GM21717 (cell line): ENCODE measurements at regions not wholly inside any gene's neighbourhood (a gene's known extent, or its start where the extent isn't known, plus 50 kb on each side); places are given as distances from the start of the nearest gene placed in this dataset.

Source experiments
- ATAC-seq: cut with Tn5 transposase; IDR thresholded peaks from one replicate; pipeline ENCODE4 v1.9.1; 2021; ENCODE audit warnings: mild to moderate bottlenecking, moderate library complexity; ENCODE audit not compliant: unreplicated experiment

DNA sequence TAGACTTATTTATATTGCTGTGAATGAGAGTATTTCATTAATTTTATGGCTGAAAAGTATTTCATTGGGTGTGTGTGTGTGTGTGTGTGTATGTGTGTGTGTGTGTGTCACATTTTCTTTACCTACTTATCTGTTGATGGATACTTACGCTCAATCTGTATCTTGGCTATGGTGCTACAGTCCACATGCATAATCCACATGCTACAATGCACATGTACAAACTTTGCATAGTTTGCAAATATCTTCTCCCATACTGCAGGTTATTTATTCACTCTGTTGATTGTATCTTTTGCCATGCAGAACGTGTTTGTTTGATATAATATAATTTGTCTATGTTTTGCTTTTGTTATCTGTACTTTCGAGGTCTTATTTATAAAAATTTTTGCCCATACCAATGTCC is 167.8 kb downstream of the RAB28 start:
- ATAC-seq: no peak

DNA sequence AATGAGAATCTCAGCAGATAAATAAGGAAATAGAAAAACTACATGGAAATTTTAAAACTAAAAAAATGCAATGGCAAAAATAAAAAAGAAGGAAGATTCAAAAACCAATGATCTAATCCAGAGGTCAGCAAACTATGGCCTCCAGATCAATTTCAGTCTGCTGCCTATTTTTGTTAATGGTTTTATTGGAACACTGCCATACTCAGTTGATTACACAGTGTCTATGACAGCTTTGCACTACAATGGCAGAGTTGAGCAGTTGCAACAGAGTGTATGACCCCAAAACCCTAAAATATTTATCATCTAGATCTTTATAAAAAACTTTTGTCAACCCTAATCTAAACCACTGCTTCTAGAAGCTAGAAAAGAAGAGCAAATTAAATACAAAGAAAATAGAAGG is 170.3 kb downstream of the RAB28 start:
- ATAC-seq: no peak

DNA sequence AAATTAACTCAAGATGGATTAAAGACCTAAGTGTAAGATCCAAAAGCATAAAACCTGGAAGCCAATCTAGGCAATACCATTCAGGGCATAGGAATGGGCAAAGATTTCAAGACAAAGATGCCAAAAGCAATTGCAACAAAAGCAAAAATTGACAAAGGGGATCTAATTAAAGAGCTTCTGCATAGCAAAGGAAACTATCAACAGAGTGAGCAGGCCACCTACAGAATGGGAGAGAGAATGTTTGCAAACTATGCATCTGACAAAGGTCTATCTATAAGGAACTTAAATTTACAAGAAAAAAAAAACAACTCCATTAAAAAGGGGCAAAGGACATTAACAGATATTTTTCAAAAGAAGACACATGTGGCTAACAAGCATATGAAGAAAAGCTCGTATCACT is 171.9 kb downstream of the RAB28 start:
- ATAC-seq: no peak

DNA sequence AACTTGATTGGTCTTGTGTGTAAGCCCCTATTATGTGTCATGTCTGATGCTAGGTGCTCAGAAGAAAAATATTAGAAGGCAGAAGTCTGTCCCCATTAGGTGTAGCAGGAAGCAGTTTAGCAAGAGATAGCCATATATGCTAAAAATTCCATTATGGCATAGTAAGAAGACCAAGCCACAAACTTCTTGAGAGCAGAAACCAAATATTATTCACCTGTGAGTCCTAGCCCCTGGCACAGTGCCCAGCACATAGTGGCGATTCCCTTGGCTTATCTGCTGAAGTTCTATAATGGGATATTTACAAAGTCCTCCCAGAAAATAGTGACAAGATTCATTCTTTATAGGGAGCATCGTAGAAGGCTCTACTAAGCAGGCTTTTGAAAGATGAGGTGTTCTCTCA is 174.4 kb downstream of the RAB28 start:
- no peak for ATAC-seq

DNA sequence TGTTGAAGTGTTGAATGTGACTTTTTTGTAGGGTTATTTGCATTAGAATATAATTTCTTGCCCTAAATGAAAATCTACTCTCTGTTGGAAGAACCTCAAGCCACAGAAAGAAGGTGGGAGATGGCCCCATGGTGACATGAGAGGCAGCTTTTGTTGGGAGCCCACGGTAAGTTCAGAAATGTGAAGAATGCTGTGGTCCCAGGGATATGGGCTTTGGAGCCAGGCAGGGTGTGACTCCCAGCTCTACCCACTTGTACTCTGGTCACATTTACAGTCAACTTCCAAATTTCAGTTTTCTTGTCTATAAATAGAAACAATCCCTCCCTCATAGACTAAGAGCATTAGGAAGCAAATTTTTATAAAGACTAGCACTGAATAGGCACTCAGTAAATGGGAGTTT is 177.8 kb downstream of the RAB28 start:
- no peak for ATAC-seq

DNA sequence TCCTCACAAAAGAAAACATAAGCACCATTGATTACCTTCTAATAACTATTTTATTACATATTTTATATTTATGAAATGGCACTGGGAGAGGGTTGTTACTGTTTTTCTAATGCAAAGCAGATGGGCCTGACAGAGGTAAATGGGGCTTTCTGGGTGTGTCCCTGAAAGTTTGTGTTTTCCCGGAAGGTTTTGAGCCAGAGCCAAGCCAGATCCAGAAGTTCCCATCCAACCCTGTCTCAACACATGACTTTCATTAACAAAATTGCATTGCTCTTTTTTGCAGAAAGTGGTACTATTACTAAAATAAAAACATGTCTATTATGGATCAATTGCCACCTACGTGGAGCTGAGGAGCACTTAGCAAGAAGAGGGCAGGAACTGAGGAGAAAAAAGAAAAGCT is 181.3 kb downstream of the RAB28 start:
- ATAC-seq: no peak

DNA sequence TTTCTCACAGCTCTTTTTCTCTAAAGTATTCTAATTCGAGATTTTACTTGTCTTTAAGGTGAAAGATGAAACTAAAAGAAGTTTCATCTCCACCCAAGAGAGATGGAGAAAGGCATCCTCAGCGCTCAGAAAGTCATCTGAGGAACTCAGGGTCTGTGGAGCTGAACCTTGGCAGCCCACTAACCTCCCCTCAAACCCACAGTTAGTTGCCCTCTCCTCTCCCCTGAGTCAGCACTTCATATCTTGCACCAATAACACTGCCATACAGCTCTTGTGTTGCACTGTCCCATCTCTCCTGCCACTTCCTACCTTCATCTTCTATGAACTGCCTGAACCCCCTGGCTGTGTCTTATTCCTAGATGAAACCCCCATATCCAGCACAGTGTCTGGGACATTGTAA is 184.8 kb downstream of the RAB28 start:
- ATAC-seq: no peak

DNA sequence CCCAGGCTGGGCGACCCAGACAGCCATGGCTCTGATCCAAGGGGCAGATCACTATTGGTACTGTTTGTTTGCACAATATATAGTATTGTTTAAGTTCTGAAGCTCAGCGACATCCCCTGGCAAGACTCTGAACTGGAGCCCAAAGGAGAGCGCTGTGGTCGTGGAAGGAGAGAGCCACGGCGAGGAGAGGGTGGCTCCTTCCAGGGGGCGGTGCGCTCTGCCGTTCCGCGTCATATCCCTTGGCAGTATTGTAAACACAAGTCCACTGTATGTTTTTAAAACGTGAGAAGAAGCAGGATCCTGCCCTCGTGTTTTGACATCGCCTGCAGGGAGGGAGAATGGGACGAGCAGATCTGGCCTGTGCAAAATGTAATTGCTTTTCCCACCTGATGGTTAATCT is 185.5 kb downstream of the RAB28 start:
- ATAC-seq: no peak

DNA sequence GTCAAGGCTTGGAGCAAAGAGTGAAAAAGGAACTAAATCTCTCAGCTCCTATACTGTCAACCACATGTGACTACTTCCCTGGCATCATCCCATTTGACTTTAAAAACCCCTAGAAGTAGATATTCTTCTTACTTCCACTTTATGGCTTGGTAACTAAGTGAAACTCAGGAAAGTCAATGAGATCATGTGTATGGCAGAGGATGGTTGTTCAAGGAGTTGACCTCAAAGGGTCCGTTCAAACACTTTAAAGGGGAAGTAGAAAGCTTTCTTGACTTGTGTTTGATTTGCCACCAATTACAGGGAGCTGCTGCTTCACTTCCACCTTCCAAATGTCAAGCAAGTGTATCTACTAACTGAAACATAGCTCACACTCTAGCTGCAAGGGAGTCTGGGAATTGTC is 187.2 kb downstream of the RAB28 start:
- ATAC-seq: no peak

DNA sequence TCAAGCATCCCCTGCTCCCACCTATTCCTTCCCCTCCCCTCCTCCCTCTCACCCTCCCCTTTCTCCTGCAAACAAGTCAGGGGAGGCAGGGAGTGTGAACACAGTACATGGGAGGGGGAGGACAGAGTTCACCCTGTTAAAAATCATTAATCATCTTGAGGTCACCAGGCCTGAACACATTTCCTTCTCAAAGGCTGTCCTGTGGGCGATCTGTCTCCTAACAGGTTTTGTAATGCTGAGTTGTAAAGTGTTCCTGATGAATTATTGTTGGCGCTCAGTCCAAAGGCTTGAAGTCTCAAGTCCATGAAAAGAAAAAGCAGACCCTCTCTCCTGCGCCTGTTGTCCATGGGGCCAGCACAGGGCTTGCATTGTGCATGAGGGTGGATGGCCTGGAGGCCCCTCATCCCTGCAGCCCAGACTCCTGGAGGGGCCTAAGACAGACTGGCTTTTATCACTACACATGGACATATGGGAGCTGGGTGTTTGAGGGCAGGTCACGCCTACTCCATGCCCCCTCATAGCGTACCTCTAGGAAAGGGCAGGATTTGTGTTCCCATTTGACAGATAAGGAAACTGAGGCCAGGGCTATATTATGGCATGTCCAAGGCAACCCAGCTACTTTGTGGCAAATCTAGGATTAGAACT is 189.1 kb downstream of the RAB28 start:
- no peak for ATAC-seq

DNA sequence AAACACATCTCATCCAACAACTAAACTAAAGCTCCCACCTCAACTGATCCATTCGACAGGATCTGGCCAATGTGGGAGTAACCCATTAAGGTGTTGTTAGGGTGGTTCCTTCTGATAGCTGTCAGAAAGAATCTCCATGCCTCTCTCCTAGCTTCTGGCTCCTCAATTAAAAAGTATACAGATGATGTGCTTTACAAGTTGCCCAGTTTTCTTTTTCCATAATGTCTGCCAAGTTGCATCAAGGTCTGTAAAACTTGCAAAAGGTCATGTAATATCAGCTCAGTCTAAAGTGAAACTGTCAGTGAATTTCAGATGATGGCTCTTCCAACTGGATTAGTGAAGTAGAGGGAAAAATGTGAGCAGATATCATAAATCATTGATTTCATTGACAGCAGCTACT is 191.8 kb downstream of the RAB28 start:
- ATAC-seq: no peak

DNA sequence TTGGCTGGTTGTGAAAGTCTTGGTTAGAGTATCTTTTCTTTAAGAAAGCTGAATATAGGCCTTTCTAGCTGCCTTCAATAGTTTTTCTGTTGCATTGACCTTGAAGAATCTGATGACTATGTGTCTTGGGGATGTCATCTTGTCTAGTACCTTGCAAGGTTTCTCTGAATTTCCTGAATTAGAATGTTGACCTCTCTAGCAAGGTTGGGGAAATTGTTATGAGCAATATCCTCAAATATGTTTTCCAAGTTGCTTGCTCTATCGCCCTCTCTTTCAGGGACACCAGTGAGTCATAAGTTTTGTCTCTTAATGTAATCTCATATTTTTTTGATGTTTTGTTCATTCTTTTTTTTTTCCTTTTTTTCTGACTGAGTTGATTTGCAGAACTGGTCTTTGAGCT is 194.7 kb downstream of the RAB28 start:
- no peak for ATAC-seq

DNA sequence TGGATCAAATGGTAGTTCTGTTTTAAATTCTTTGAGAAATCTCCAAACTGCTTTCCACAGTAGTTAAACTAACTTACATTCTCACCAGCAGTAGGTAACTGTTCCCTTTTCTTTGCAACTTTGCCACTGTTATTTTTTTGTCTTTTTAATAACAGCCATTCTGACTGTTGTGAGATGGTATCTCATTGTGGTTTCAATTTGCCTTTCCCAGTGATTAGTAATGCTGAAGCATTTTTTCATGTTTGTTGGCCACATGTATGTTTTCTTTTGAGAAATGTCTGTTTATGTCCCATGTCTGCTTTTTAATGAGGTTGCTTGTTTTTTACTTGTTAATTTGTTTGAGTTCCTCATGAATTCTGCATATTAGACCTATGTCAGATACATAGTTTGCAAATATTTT is 198.8 kb downstream of the RAB28 start:
- no peak for ATAC-seq

DNA sequence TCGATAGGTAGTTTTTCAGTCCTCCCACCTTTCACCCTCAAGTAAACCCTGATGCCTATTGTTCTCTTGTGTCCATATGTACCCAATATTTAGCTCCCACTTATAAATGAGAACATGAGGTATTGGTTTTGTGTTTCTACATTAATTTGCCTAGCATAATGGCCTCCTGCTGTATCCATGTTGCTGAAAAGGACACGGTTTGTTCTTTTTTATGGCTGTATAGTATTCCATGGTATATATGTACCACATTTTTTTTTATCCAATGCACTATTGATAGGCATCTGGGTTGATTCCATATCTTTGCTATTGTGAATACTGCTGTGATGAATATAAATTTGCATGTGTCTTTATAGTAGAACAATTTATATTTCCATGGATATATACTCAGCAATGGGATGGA is 199.2 kb downstream of the RAB28 start:
- no peak for ATAC-seq

DNA sequence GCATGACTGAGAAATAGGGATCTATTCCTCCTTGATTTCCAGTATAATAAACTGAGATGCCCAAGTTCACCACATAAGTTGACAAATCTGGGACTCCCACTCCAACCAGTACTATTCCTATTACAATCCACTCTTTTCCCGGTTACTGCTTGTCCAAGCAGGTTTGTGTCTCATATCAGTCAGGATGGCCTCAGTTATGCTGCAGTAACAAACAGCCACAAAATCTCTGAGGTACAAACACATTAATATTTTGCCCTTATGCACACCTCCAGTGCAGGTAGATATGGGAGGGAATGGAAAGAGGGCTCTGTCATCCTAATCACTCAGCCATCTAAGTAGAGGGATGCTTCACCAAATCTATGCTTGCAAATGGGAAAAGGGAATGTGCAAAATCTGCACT is 207.8 kb downstream of the RAB28 start:
- no peak for ATAC-seq

DNA sequence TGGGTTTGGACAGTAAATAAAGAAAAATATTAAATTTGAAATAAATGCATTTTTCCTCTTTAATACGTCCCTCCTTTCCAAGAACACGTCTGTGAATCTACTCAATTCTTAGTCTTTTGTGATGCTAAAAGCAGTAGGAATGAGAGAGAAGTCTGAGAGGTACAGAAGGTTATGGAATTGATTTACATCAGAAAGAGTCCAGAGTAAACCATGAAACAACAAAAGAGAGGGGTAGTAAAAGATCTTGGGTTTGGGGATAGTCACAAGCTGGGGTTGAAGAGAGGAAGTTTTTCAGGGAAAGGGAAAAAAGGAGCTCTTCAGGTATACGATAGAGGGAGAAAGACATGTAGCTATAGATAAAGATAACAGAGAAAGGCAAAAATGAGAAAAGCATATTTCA is 215.4 kb downstream of the RAB28 start:
- ATAC-seq: no peak

DNA sequence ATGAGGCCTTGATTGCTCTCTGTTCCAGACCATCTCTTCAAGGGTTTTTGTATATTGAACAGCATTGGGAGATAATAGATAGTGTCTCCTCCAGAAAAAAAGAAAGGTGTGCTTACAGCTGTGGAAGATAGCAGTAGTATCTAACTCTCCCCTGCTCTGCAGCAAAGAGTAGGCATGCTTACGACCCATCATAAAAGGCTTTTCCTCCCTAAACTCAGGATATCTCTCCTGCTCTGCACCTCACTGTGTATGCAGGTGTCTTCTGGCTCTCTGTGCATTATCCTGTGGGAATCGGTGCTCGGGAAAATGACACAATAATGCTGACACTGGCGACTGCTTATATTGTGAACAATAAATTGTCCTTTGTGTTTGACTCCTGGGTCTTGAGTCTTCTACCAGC is 216.0 kb downstream of the RAB28 start:
- ATAC-seq: no peak

DNA sequence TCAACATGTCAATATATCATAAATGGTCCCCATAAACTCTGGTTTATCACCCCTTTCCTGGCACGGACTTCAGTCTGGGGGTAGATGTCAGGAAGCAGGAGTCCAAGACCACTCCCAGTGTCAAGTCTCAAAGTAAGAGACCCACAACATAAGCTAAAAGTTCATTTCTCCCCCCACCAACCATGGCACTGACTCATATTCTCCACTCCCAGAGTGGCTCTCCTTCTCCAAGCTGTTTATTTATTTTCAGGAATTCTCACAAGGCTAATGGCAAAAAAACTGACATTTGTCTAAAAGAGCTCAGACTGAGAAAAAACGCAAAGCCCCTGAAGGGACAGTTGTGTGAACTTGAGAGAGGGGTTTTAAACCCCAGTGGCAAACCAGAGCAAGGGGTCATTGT is 217.0 kb downstream of the RAB28 start:
- no peak for ATAC-seq

DNA sequence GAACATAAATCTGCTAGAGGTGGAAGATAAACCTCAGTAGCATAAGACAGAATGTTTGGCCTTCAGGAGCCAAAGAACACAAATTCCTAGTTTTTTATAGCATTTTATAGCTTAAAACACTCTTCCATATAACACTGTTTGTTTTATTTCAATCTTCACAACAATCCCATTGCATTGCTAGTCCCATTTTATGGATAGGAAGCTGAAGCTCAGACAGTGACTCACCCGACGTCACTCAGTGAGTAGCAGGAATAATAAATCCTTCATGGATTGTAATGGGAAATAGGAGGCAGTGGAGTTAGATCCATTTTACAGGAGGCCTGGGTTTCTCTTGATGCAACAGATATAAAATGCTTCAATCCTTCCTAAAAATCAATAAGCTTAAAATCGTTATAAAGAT is 217.5 kb downstream of the RAB28 start:
- no peak for ATAC-seq

DNA sequence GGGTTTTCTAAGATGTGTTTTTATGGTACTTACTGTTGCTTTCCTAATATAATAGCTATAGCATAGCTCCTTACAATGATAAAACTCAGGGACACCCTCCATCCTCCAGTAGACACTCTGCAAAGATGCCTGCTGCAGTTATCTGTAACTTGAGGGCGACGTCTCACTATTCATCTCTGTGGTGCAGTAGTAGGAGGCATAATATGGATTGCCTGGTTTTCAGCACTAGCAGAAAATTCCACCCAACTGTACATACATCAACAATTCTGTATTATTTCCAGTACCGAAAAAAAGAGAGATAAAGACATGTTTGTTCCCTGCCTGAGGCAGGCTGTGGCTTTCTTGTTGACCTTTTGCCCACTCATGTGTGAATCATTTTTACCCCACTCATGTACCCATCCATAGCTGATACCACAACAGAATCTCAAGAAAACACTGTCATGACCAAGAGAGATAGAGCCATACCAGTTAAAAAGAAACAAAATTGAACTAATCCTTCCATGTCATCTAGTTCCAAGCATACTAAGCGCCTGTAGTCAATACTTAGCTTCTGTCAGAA is 220.1 kb downstream of the RAB28 start:
- no peak for ATAC-seq

DNA sequence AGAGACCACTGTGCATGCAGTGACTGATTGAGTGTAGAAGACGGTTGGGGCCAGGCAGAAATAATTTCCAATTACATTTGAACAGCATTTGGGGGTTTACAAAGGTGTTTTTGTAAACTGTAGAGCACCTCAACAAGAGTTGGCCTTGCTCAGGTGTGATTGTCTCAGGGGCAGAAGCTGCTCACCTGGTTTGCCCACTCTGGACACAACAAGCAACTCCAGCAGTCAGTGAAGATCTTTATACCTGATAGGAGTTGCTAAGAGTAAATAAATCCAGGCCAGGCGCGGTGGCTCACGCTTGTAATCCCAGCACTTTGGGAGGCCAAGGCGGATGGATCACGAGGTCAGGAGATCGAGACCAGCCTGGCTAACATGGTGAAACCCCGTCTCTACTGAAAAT is 221.3 kb downstream of the RAB28 start:
- ATAC-seq: no peak

DNA sequence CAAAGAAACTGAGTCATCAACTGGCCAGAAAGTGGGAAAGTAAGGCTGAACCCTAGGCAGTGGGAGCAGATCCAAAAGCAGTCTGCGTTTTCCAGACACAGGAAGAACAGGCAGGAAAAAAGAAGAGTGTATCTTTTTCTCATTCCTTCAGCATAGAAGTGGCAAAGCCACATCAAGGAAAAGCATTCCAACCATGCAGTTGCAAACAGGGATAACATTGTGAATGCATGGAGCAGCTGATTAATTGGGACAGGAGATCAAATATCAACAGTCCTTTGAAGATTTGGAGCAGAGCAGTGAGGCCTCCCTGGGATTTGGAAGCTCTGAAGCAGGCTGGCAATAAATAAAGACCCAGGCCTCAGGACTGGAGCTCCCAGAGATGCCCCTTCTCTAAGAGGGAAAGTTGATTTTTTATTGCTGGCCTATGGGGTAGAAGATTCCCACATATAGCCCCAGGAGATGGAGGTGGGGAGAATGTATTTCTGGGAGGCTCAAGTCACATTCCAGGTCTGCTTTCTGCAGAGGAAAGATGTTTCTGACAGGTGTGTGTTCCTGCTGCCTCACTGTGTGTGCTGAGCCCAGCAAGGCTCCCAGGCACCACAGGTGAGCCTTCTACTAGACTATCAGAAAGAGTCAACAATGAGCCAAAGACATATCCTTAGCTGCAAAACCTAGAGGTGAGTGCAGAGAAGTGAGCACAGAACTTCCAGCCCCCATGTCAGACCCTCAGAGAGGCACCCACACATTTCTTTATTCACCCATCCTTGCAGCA is 222.5 kb downstream of the RAB28 start:
- no peak for ATAC-seq

DNA sequence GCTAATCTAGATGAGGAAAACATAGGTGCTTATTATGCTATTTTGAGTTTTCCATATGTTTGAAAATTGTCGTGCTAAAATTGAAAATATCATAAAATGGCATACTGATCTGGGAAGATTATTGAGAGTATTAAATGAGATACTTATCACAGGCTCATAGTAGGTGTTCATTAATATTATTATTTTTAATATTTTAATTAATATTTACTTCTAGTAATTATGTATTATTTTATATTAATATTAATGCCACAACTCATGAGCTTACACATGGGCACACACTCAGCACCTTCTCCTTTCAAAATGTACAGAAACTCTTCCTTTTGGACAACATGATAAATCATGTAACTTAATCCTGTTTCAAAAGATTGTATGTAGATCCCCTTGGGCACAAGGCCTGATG is 223.6 kb downstream of the RAB28 start:
- no peak for ATAC-seq
